LNCAP (cell line): ENCODE measurements at regions not wholly inside any gene's neighbourhood (a gene's known extent, or its start where the extent isn't known, plus 50 kb on each side); places are given as distances from the start of the nearest gene placed in this dataset.

Experiments
- TF ChIP-seq, protein P1 (sequence below): fragments of 450-650 bp; IDR thresholded peaks from 2 replicates; pipeline ENCODE4 v1.5.1; 2017; ENCODE audit warnings: mild to moderate bottlenecking

DNA sequence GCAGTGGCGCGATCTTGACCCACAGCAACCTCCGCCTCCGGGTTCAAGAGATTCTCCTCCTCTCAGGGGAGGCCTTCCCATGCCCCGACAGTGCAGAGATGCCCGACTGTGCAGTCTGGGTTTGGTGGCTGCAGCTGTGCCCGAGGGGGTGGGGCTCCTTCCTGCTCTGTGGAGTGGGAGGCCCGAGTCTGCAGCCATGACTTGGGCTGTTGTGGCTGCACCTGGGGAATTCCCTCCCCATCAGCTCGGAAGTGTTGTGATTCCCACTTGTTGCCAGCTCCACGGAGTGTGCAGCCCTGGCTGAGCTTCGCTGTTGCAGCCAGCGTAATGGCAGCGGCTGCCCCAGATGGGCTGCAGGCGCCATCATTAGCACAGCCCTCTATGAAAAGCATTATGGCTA, 66.4 kb upstream of the SMIM36 start:
- TF ChIP-seq, protein P1, sequence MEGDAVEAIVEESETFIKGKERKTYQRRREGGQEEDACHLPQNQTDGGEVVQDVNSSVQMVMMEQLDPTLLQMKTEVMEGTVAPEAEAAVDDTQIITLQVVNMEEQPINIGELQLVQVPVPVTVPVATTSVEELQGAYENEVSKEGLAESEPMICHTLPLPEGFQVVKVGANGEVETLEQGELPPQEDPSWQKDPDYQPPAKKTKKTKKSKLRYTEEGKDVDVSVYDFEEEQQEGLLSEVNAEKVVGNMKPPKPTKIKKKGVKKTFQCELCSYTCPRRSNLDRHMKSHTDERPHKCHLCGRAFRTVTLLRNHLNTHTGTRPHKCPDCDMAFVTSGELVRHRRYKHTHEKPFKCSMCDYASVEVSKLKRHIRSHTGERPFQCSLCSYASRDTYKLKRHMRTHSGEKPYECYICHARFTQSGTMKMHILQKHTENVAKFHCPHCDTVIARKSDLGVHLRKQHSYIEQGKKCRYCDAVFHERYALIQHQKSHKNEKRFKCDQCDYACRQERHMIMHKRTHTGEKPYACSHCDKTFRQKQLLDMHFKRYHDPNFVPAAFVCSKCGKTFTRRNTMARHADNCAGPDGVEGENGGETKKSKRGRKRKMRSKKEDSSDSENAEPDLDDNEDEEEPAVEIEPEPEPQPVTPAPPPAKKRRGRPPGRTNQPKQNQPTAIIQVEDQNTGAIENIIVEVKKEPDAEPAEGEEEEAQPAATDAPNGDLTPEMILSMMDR, result no peak

- TF ChIP-seq, protein P1, result no peak
Observed at GRCh38 chr17:55576996-55577586, 65.8 kb upstream of the SMIM36 start.

GRCh38 chr17:55576237-55576995, 65.2 kb upstream of the SMIM36 start:
- TF ChIP-seq, protein P1, result no peak

- TF ChIP-seq, protein P1, result no peak
Observed at GRCh38 chr17:55575058-55575636, 63.9 kb upstream of the SMIM36 start.

GRCh38 chr17:55572599-55572998, 61.3 kb upstream of the SMIM36 start:
- TF ChIP-seq, protein P1, result no peak

- TF ChIP-seq, protein P1, result no peak
Observed at GRCh38 chr17:55572139-55572538, 60.9 kb upstream of the SMIM36 start.

DNA sequence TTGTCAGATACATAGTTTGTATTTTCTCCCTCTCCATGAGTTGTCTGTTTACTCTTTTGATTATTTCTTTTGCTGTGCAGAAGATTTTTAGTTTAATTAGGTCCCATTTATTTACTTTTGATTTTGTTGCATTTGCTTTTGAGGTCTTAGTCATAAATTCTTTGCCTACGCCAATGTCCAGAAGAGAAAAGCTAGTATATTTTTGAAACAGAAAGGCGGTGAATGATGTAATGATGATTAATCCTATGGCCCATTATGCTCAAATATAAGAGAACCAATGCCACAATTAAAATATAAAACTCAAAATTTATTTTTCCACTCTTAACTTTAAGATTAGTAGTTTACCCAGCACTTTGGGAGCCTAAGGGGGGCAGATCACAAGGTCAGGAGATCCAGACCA, 59.8 kb upstream of the SMIM36 start:
- TF ChIP-seq, protein P1, result no peak
